Panc1 (cell line): ENCODE measurements at regions not wholly inside any gene's neighbourhood (a gene's known extent, or its start where the extent isn't known, plus 50 kb on each side); places are given as distances from the start of the nearest gene placed in this dataset.

Experiments
- ATAC-seq: fragments of 200-7000 bp; cut with Tn5 transposase; 2 replicates; pipeline ENCODE4 v1.9.1; 2020; ENCODE audit warnings: mild to moderate bottlenecking, moderate library complexity
- BruUV-seq: library from RNA; stranded (reverse); fragments of 400-500 nt; replicated peaks from 2 replicates; lab custom pipeline; 2021; lab: Mats Ljungman, UMichigan
- CTCF ChIA-PET: fragments of 300-600 bp; sonication (Branson Sonifier 250); formaldehyde crosslinking; loops from one replicate; lab custom pipeline; 2022; ENCODE audit warnings: antibody characterized with exemption; lab: Charles Lee
- POLR2A ChIA-PET: fragments of 300-600 bp; sonication (Branson Sonifier 250); formaldehyde crosslinking; loops from one replicate; lab custom pipeline; 2022; ENCODE audit warnings: antibody characterized with exemption; lab: Charles Lee
- DNase-seq: peaks from one replicate; pipeline ENCODE4 v3.0.0-alpha.2; 2010; ENCODE audit warnings: low read depth, low spot score
- H3K27ac ChIP-seq: 2 replicates; pipeline ENCODE4 v1.5.1; 2011; ENCODE audit warnings: mild to moderate bottlenecking, low read length, inconsistent platforms
- H3K27me3 ChIP-seq: fragments of 200-500 bp; sonication (Bioruptor generic); 2 replicates; pipeline ENCODE4 v1.6.0; 2014; ENCODE audit warnings: low read length, inconsistent platforms; ENCODE audit not compliant: control insufficient read depth, insufficient read depth
- H3K36me3 ChIP-seq: fragments of 200-500 bp; sonication (Bioruptor generic); 2 replicates; pipeline ENCODE4 v1.5.1; 2014; ENCODE audit warnings: inconsistent platforms, mild to moderate bottlenecking, low read length, moderate library complexity; ENCODE audit not compliant: control insufficient read depth, insufficient read depth
- H3K4me1 ChIP-seq: 2 replicates; pipeline ENCODE4 v1.5.1; 2011; ENCODE audit warnings: inconsistent platforms, mild to moderate bottlenecking, low read length, moderate library complexity; ENCODE audit not compliant: control insufficient read depth, insufficient read depth
- H3K4me3 ChIP-seq, 2 experiments: 2 replicates each; pipeline ENCODE4 v1.5.1; 2011 to 2012; ENCODE audit warnings: low read depth in 2 of 2, low read length in 2 of 2, mild to moderate bottlenecking in 2 of 2, inconsistent platforms in 1 of 2, moderate library complexity in 1 of 2
- H3K9me3 ChIP-seq: fragments of 200-500 bp; sonication (Bioruptor generic); 2 replicates; pipeline ENCODE4 v1.5.1; 2014; ENCODE audit warnings: low read depth, mild to moderate bottlenecking, inconsistent platforms, low read length, moderate library complexity; ENCODE audit not compliant: control insufficient read depth, insufficient read depth
- CTCF ChIP-seq: fragments of 450-650 bp; IDR thresholded peaks from 2 replicates; pipeline ENCODE4 v1.5.1; 2017; ENCODE audit warnings: mild to moderate bottlenecking
- POLR2AphosphoS5 ChIP-seq: IDR thresholded peaks from 2 replicates; pipeline ENCODE4 v1.6.1; 2012; ENCODE audit warnings: mild to moderate bottlenecking, low read depth, low read length, moderate library complexity
- REST ChIP-seq, 2 experiments: IDR thresholded peaks; 2 replicates each; pipeline ENCODE4 v1.6.1; 2011 to 2012; ENCODE audit warnings: low read depth in 2 of 2, control low read depth in 1 of 2, low read length in 1 of 2, mild to moderate bottlenecking in 1 of 2, moderate library complexity in 1 of 2; ENCODE audit not compliant: insufficient read depth in 1 of 2
- SIN3A ChIP-seq: IDR thresholded peaks from 2 replicates; pipeline ENCODE4 v1.6.1; 2012; ENCODE audit warnings: low read depth, mild to moderate bottlenecking, low read length, moderate library complexity, borderline replicate concordance; ENCODE audit not compliant: insufficient read depth
- TCF7L2 ChIP-seq: IDR thresholded peaks from 2 replicates; pipeline ENCODE4 v1.6.1; 2011; ENCODE audit warnings: mild to moderate bottlenecking, low read depth, low read length, inconsistent platforms
- in situ Hi-C: cut with HindIII; loops from 2 replicates; pipeline ENCODE4 v1.10.0; 2016; ENCODE audit warnings: low sequenced_read_pairs, low pct_unique_long_range_greater_than_20kb
- intact Hi-C: fragments of 100-400 bp; cut with micrococcal nuclease; formaldehyde crosslinking; loops from one replicate; pipeline ENCODE4 v1.10.0; 2022; ENCODE audit not compliant: unreplicated experiment

- Histone ChIP-seq H3K4me1 (no peaks in the 10 kb centered on the region), H3K36me3 (no peaks in the 10 kb centered on the region), H3K27me3 (peaks cover 2% of the 10 kb centered on the region; the same call in 1 of the 2 replicates), H3K4me3 (no peak overlapping the region), H3K27ac (no peak overlapping the region), H3K9me3 (no peaks in the 10 kb centered on the region)
- intact Hi-C loops (no loop called here), in situ Hi-C loops (no loop called here)
- DNase-seq (no peak), ATAC-seq (no peak)
- TF ChIP-seq POLR2AphosphoS5 (no peak), REST (IDR thresholded peaks at IDR 0.05; ENCODE audit: insufficient read depth in 1 of 2, low read depth in 2 of 2, low read length in 1 of 2) (no peak)
- ChIA-PET POLR2A (no interaction called here), CTCF (no interaction called here)
- BruUV-seq = no TSS peak
Measured at GRCh38 chr20:22226849-22227700, 357.3 kb downstream of the FOXA2 start.

GRCh38 chr20:22223236-22223635 is 361.1 kb downstream of the FOXA2 start:
- CTCF ChIA-PET = no interaction called here

More at GRCh38 chr20:22223236-22223635, 361.1 kb downstream of the FOXA2 start:
- TF ChIP-seq REST (IDR thresholded peaks at IDR 0.05; ENCODE audit: insufficient read depth in 1 of 2, low read depth in 2 of 2, low read length in 1 of 2) = no peak
- no peak for TF ChIP-seq SIN3A
- no peak for TF ChIP-seq TCF7L2
- no peak for TF ChIP-seq POLR2AphosphoS5
- no peak for TF ChIP-seq CTCF
- no peak for DNase-seq
- intact Hi-C loops (no loop called here), in situ Hi-C loops (no loop called here)
- Histone ChIP-seq H3K27ac (no peak overlapping the region), H3K27me3 (peaks cover 2% of the 10 kb centered on the region; the same call in 1 of the 2 replicates), H3K36me3 (no peaks in the 10 kb centered on the region), H3K9me3 (no peaks in the 10 kb centered on the region), H3K4me1 (no peaks in the 10 kb centered on the region), H3K4me3 (no peak overlapping the region)
- no TSS peak for BruUV-seq
- ATAC-seq = no peak
- POLR2A ChIA-PET = no interaction called here
